ENCODE measurements at regions not wholly inside any gene's neighbourhood (a gene's known extent, or its start where the extent isn't known, plus 50 kb on each side); places are given as distances from the start of the nearest gene placed in this dataset.
"Not testable (repeated sequence)": the region's sequence is repeated elsewhere in the genome, so short reads cannot be mapped to it uniquely, and the experiment has no call there.

GRCh38 chr10:33893506-33893905 lies 559.0 kb upstream of the NRP1 start:
- DNase-seq = no peak

GRCh38 chr10:33889371-33889770 lies 554.9 kb upstream of the NRP1 start:
- DNase-seq = no peak

GRCh38 chr10:33887188-33887587 lies 552.7 kb upstream of the NRP1 start:
- DNase-seq = no peak

- no peak for DNase-seq
Observed at GRCh38 chr10:33886299-33886698, 551.8 kb upstream of the NRP1 start.

- no peak for DNase-seq
Observed at GRCh38 chr10:33884604-33885003, 550.1 kb upstream of the NRP1 start.

- DNase-seq = no peak
Observed at GRCh38 chr10:33883881-33884280, 549.4 kb upstream of the NRP1 start.

- no peak for DNase-seq
Observed at GRCh38 chr10:33882996-33883395, 548.5 kb upstream of the NRP1 start.

GRCh38 chr10:33880291-33880690 lies 545.8 kb upstream of the NRP1 start:
- DNase-seq = no peak

- no peak for DNase-seq
Observed at GRCh38 chr10:33878238-33878786, 543.8 kb upstream of the NRP1 start.

GRCh38 chr10:33876584-33877400 lies 542.3 kb upstream of the NRP1 start:
- DNase-seq = no peak

GRCh38 chr10:33875924-33876583 lies 541.6 kb upstream of the NRP1 start:
- DNase-seq = no peak

GRCh38 chr10:33871061-33871956 lies 536.8 kb upstream of the NRP1 start:
- no peak for DNase-seq

- no peak for DNase-seq
Observed at GRCh38 chr10:33869481-33869880, 535.0 kb upstream of the NRP1 start.

GRCh38 chr10:33869028-33869427 lies 534.6 kb upstream of the NRP1 start:
- no peak for DNase-seq

- DNase-seq = not testable (repeated sequence)
Observed at GRCh38 chr10:33867199-33867789, 532.8 kb upstream of the NRP1 start.

- DNase-seq = no peak
Observed at GRCh38 chr10:33863352-33863751, 528.9 kb upstream of the NRP1 start.

GRCh38 chr10:33862536-33863105 lies 528.2 kb upstream of the NRP1 start:
- DNase-seq = no peak

GRCh38 chr10:33861833-33862232 lies 527.4 kb upstream of the NRP1 start:
- DNase-seq = no peak

GRCh38 chr10:33861016-33861704 lies 526.7 kb upstream of the NRP1 start:
- no peak for DNase-seq

GRCh38 chr10:33860552-33860951 lies 526.1 kb upstream of the NRP1 start:
- no peak for DNase-seq

- DNase-seq = no peak
Observed at GRCh38 chr10:33859319-33860022, 525.0 kb upstream of the NRP1 start.

Measured in NCI-H524 treated with DMSO at 0.1 percent for 48 hours (cell line).